Stomach (tissue), 4 donors: ENCODE measurements at regions not wholly inside any gene's neighbourhood (a gene's known extent, or its start where the extent isn't known, plus 50 kb on each side); places are given as distances from the start of the nearest gene placed in this dataset.
"Not testable (repeated sequence)": the region's sequence is repeated elsewhere in the genome, so short reads cannot be mapped to it uniquely, and the experiment has no call there.

Experiments used
- EP300 ChIP-seq: sonication (generic); formaldehyde crosslinking; IDR thresholded peaks from one replicate; pipeline ENCODE4 v1.6.1; 2017; ENCODE audit warnings: antibody characterized with exemption
- POLR2A ChIP-seq, 4 donors: fragments of 450-650 bp; IDR thresholded peaks; one replicate each; pipeline ENCODE4 v1.6.1; 2016; ENCODE audit warnings: antibody characterized with exemption in 4 of 4, control low read depth in 2 of 4, mild to moderate bottlenecking in 1 of 4, moderate library complexity in 1 of 4
- TF ChIP-seq, protein P1 (sequence below), 7 experiments: fragments of 450-650 bp in 4 of 7; fragments of 200-600 bp in 3 of 7; sonication (generic) in 3 of 7; IDR thresholded peaks; one replicate each; pipeline ENCODE4 v1.5.1; 2016 to 2019; ENCODE audit warnings: antibody characterized with exemption in 7 of 7, control low read depth in 2 of 7, mild to moderate bottlenecking in 1 of 7

DNA sequence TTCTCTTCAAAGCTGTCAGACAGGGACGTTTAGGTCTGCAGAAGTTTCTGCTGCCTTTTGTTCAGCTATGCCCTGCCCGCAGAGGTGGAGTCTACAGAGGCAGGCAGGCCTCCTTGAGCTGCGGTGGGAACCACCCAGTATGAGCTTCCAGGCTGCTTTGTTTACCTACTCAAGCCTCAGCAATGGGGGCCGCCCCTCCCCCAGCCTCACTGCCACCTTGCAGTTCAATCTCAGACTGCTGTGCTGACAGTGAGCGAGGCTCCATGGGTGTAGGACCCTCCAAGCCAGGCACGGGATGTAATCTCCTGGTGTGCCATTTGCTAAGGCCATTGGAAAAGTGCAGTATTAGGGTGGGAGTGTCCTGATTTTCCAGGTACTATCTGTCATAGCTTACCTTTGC is 153.5 kb upstream of the GMNC start:
- TF ChIP-seq POLR2A (IDR thresholded peaks at IDR 0.05); EP300: not testable (repeated sequence)
- TF ChIP-seq, protein P1, sequence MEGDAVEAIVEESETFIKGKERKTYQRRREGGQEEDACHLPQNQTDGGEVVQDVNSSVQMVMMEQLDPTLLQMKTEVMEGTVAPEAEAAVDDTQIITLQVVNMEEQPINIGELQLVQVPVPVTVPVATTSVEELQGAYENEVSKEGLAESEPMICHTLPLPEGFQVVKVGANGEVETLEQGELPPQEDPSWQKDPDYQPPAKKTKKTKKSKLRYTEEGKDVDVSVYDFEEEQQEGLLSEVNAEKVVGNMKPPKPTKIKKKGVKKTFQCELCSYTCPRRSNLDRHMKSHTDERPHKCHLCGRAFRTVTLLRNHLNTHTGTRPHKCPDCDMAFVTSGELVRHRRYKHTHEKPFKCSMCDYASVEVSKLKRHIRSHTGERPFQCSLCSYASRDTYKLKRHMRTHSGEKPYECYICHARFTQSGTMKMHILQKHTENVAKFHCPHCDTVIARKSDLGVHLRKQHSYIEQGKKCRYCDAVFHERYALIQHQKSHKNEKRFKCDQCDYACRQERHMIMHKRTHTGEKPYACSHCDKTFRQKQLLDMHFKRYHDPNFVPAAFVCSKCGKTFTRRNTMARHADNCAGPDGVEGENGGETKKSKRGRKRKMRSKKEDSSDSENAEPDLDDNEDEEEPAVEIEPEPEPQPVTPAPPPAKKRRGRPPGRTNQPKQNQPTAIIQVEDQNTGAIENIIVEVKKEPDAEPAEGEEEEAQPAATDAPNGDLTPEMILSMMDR (IDR thresholded peaks at IDR 0.05) = not testable (repeated sequence)
